ENCODE measurements at regions not wholly inside any gene's neighbourhood (a gene's known extent, or its start where the extent isn't known, plus 50 kb on each side); places are given as distances from the start of the nearest gene placed in this dataset.

GRCh38 chr1:109816175-109816811 lies 52.6 kb upstream of the EPS8L3 start:
- TF ChIP-seq CTCF (tag by site-specific recombination; IDR thresholded peaks at IDR 0.05), result no peak
- no peak for TF ChIP-seq ZNF776 (tag by site-specific recombination; IDR thresholded peaks at IDR 0.05; ENCODE audit: borderline replicate concordance)

Measured in HEK293 (cell line).